ENCODE measurements at regions not wholly inside any gene's neighbourhood (a gene's known extent, or its start where the extent isn't known, plus 50 kb on each side); places are given as distances from the start of the nearest gene placed in this dataset.

- TF ChIP-seq GATA3 (IDR thresholded peaks at IDR 0.05; ENCODE audit: low read depth, low read length) (no peak), GATA2 (IDR thresholded peaks at IDR 0.05; ENCODE audit: low read depth, low read length) (no peak)
Measured at GRCh38 chr13:105365831-105366230, 1169.6 kb downstream of the EFNB2 start.

Data from SH-SY5Y (cell line).